K562 (cell line): ENCODE measurements at regions not wholly inside any gene's neighbourhood (a gene's known extent, or its start where the extent isn't known, plus 50 kb on each side); places are given as distances from the start of the nearest gene placed in this dataset.

Experiments
- HDAC2 ChIP-seq: fragments of 450-650 bp; IDR thresholded peaks from 2 replicates; pipeline ENCODE4 v1.6.1; 2016; ENCODE audit warnings: mild to moderate bottlenecking
- REST ChIP-seq, 2 experiments: fragments of 450-650 bp; formaldehyde crosslinking in 1 of 2; IDR thresholded peaks; 2 replicates each; pipeline versions ENCODE4 v1.4.0 to v1.6.1; 2014 to 2020; ENCODE audit warnings: mild to moderate bottlenecking in 2 of 2, borderline replicate concordance in 1 of 2, low read depth in 1 of 2
- STAG1 ChIP-seq: sonication (generic); formaldehyde crosslinking; IDR thresholded peaks from 2 replicates; pipeline ENCODE4 v1.5.0; 2020; ENCODE audit warnings: missing genetic modification reagents, borderline replicate concordance
- TGIF2 ChIP-seq: sonication (generic); formaldehyde crosslinking; IDR thresholded peaks from 2 replicates; pipeline ENCODE4 v1.8.1; 2022; ENCODE audit warnings: mild to moderate bottlenecking, missing genetic modification reagents, moderate library complexity

- TF ChIP-seq REST (IDR thresholded peaks at IDR 0.05; ENCODE audit: borderline replicate concordance) (no peak), REST (CRISPR knock-in tag; IDR thresholded peaks at IDR 0.05; ENCODE audit: low read depth) (no peak), HDAC2 (no peak), STAG1 (CRISPR knock-in tag) (no peak), TGIF2 (no peak)
Measured at GRCh38 chr13:82654143-82654542, 1228.1 kb downstream of the SLITRK1 start (continued).
